ENCODE measurements at regions not wholly inside any gene's neighbourhood (a gene's known extent, or its start where the extent isn't known, plus 50 kb on each side); places are given as distances from the start of the nearest gene placed in this dataset.

DNA sequence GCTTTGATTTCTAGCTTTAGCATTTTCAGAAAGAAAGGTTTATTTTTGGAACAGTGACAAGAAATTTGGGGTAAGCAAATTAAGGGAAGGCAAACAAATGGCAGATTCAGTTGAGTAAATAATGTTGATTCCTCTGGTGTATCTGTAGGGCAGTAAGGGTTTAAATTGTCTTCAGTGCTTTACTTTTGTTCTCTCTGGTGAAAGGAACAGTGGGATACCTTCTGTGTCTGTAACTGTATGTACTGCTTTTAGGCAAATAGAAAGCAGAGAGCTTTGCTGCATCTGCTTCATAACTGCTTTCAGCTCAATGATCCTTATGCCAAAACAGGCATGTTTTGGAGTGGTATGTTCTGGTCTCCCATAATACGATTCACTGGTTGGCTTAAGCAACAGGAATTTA lies 932.1 kb upstream of the SLIT2 start:
- TF ChIP-seq ZFP36 (IDR thresholded peaks at IDR 0.05; ENCODE audit: borderline replicate concordance, low read depth, low read length, partially characterized antibody) (no peak), AGO2 (optimal IDR thresholded peaks at IDR 0.05; ENCODE audit: low read depth, low read length) (no peak)
- H3K36me3 ChIP-seq (replicated peaks in 1 of 2; ENCODE audit: control insufficient read depth in 1 of 2, insufficient read depth in 2 of 2, low read length in 2 of 2), result no peaks in the 10 kb centered on the region
- ATAC-seq (no peak), DNase-seq (ENCODE audit: low spot score) (no peak), FAIRE-seq (no peak)
- H3K9ac ChIP-seq (ENCODE audit: insufficient read depth, low read depth, low read length), result no peak overlapping the region
- BruUV-seq (replicated peaks), result no TSS peak
- no peaks in the 10 kb centered on the region for H3K79me2 ChIP-seq (ENCODE audit: insufficient read depth, low read length)
- no peak overlapping the region for H2AFZ ChIP-seq (ENCODE audit: low read length)
- WGBS (ENCODE audit: low lambda C conversion rate), result 0% methylated on average over 1 of the region's 1 CpG
- no peak overlapping the region for H3K4me3 ChIP-seq (replicated peaks in 1 of 3; ENCODE audit: insufficient read depth in 1 of 3, low read depth in 2 of 3, low read length in 3 of 3)
- no peaks in the 10 kb centered on the region for H3K27me3 ChIP-seq (ENCODE audit: control insufficient read depth in 1 of 2, insufficient read depth in 2 of 2, low read length in 2 of 2)
- intact Hi-C loops (cut with micrococcal nuclease; ENCODE audit: unreplicated experiment) (no loop called here), in situ Hi-C loops (cut with HindIII; ENCODE audit: extremely low pct_ligation_motif_present, low pct_unique_long_range_greater_than_20kb) (no loop called here)
- H3K9me3 ChIP-seq (ENCODE audit: low read length), result peaks cover 88% of the 10 kb centered on the region
- POLR2A ChIA-PET, result no interaction called here
- CTCF ChIA-PET (ENCODE audit: low intra/inter-chr PET ratio, low total read pairs), result no interaction called here
- no peaks in the 10 kb centered on the region for H4K20me1 ChIP-seq (ENCODE audit: insufficient read depth, low read length)
- H3K4me2 ChIP-seq (ENCODE audit: low read depth, low read length), result no peak overlapping the region
- no peaks in the 10 kb centered on the region for H3K4me1 ChIP-seq (ENCODE audit: insufficient read depth, low read length)
- H3K27ac ChIP-seq (ENCODE audit: extremely low read length, insufficient read depth, low read length), result no peak overlapping the region

DNA sequence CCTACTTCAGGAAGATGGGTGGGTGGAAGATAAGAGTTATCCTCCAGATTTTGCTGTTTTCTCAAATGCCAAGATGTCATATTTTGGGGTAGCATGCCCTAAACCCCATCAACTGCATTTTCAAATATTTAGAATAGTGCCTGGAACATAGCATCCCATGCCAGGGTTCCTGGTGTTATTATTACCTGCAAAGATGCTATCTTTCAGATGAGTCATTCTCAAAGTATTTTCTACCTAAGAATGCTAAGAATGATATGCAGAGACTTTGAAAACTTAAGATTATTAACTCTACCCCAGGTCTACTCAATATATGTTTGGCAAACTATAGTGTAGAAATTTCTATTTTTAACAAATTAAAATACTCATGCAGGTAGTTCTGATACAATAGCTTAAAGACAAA lies 934.3 kb upstream of the SLIT2 start:
- BruUV-seq (replicated peaks), result no TSS peak

More for the DNA sequence above, 934.3 kb upstream of the SLIT2 start:
- H3K36me3 ChIP-seq (replicated peaks in 1 of 2; ENCODE audit: control insufficient read depth in 1 of 2, insufficient read depth in 2 of 2, low read length in 2 of 2), result no peaks in the 10 kb centered on the region
- intact Hi-C loops (cut with micrococcal nuclease; ENCODE audit: unreplicated experiment) (no loop called here), in situ Hi-C loops (cut with HindIII; ENCODE audit: extremely low pct_ligation_motif_present, low pct_unique_long_range_greater_than_20kb) (no loop called here)
- ATAC-seq (no peak), FAIRE-seq (no peak), DNase-seq (ENCODE audit: low spot score) (no peak)
- H3K4me1 ChIP-seq (ENCODE audit: insufficient read depth, low read length), result no peaks in the 10 kb centered on the region
- H4K20me1 ChIP-seq (ENCODE audit: insufficient read depth, low read length), result no peaks in the 10 kb centered on the region
- no peak overlapping the region for H3K9ac ChIP-seq (ENCODE audit: insufficient read depth, low read depth, low read length)
- H2AFZ ChIP-seq (ENCODE audit: low read length), result no peak overlapping the region
- no peaks in the 10 kb centered on the region for H3K27me3 ChIP-seq (ENCODE audit: control insufficient read depth in 1 of 2, insufficient read depth in 2 of 2, low read length in 2 of 2)
- ChIA-PET POLR2A (no interaction called here), CTCF (ENCODE audit: low intra/inter-chr PET ratio, low total read pairs) (no interaction called here)
- H3K9me3 ChIP-seq (ENCODE audit: low read length), result peaks cover 82% of the 10 kb centered on the region
- H3K4me3 ChIP-seq (replicated peaks in 1 of 3; ENCODE audit: insufficient read depth in 1 of 3, low read depth in 2 of 3, low read length in 3 of 3), result no peak overlapping the region
- no peak overlapping the region for H3K4me2 ChIP-seq (ENCODE audit: low read depth, low read length)
- no peak for TF ChIP-seq ZNF598 (CRISPR knock-in tag; IDR thresholded peaks at IDR 0.05; ENCODE audit: borderline replicate concordance)
- no peak for TF ChIP-seq PCBP1 (IDR thresholded peaks at IDR 0.05; ENCODE audit: borderline replicate concordance, low read depth, low read length)
- no peak for TF ChIP-seq ZBTB7B (CRISPR knock-in tag; IDR thresholded peaks at IDR 0.05)
- no peak for TF ChIP-seq SP4 (CRISPR knock-in tag; IDR thresholded peaks at IDR 0.05)
- no peak for TF ChIP-seq ZNF264 (CRISPR knock-in tag; IDR thresholded peaks at IDR 0.05)
- TF ChIP-seq ZNF230 (CRISPR knock-in tag; IDR thresholded peaks at IDR 0.05), result no peak
- TF ChIP-seq, protein P1, sequence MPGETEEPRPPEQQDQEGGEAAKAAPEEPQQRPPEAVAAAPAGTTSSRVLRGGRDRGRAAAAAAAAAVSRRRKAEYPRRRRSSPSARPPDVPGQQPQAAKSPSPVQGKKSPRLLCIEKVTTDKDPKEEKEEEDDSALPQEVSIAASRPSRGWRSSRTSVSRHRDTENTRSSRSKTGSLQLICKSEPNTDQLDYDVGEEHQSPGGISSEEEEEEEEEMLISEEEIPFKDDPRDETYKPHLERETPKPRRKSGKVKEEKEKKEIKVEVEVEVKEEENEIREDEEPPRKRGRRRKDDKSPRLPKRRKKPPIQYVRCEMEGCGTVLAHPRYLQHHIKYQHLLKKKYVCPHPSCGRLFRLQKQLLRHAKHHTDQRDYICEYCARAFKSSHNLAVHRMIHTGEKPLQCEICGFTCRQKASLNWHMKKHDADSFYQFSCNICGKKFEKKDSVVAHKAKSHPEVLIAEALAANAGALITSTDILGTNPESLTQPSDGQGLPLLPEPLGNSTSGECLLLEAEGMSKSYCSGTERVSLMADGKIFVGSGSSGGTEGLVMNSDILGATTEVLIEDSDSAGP (CRISPR knock-in tag; IDR thresholded peaks at IDR 0.05; ENCODE audit: borderline replicate concordance), result no peak
- no peak for TF ChIP-seq ARNT2 (CRISPR knock-in tag; IDR thresholded peaks at IDR 0.05; ENCODE audit: low read depth)
- no peak overlapping the region for H3K27ac ChIP-seq (ENCODE audit: extremely low read length, insufficient read depth, low read length)
- no peaks in the 10 kb centered on the region for H3K79me2 ChIP-seq (ENCODE audit: insufficient read depth, low read length)

Measured in HepG2 (cell line).